Hematopoietic multipotent progenitor cell treated with erythropoietin and hydrocortisone succinate and interleukin-3 and kit ligand, for 4 days (in vitro differentiated cells): ENCODE measurements at regions not wholly inside any gene's neighbourhood (a gene's known extent, or its start where the extent isn't known, plus 50 kb on each side); places are given as distances from the start of the nearest gene placed in this dataset.

Experiments used
- DNase-seq: peaks from one replicate; pipeline ENCODE4 v3.0.0-alpha.2; 2015

DNA sequence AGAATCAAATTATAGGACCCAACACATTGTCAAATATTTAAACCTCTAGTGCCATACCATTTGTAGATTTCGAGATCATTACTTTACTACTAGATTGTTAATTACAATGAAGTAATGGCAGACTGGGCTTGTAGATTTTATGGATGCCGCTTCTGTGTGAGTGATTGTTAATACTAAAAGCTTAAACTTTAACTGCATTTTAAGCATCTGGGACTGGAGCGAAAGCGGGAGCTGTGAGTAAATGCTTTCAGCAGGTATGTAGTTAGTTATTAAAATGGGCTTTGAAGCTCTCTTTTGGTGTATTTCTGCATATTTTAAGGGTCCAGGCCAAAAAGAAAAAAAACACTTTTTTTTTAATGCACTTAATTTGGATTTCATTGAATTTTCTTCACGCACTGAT is 519.3 kb downstream of the MED13L start:
- DNase-seq, result no peak

- no peak for DNase-seq
Observed at GRCh38 chr12:115756804-115757203, 520.7 kb downstream of the MED13L start.

DNA sequence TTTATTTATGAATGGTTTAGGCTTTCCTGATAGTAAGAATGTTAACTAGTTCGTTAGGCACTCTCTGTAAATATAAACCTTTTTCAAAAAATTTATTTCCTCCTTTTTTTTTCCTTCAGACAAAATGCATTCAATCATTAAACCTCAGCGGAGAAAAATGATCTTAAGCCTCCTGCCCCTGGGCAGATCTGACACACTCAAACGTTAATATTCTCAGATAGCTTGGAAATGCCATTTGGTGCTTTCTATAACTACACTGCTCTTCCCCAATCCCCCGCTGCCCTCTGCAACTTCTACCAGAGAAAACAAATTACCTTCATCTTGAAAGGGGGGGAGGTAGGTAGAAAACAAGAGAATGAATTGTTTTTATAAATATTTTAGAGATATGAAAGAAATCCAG is 521.2 kb downstream of the MED13L start:
- DNase-seq, result no peak

DNA sequence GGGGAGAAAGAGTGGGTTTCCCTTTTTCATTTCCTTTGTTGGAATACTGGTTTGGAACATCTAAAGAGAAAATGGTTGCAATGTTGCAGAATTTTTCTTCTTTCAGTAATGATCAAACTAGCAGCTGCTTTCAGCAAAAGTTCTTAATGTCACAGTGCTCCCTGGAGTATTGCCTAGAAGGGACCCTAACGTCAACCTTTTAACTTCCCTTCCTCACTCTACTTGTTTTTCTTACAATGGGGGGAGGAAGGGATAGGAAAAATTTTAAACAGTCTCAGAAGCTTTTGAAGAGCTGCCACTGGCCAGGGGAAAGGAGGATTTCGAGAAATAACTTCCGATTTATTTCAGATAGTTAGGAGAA is 521.8 kb downstream of the MED13L start:
- DNase-seq, result no peak

- no peak for DNase-seq
Observed at GRCh38 chr12:115755061-115755724, 522.3 kb downstream of the MED13L start.

- DNase-seq, result peak; percentile 62
Observed at GRCh38 chr12:115752913-115753726, 524.4 kb downstream of the MED13L start.

DNA sequence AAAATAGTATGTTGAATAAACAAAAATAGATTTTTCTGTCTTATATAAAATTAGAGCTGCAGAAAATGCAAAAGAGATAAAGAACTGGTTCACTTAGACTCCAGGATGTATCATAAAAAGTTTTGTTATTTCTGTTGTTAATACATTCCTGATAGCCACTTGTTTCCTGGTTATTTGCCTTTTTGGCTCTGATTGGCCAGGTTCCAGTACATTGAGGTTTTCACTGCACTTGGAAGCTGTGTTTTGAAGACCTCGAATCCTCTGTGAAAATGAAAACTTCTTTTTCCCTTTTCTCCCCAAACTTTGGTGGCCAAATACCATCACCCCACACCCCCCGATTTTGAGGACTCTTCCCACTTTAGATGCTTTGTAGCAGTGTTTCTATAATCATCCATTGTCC is 525.3 kb downstream of the MED13L start:
- no peak for DNase-seq

- no peak for DNase-seq
Observed at GRCh38 chr12:115750340-115750739, 527.2 kb downstream of the MED13L start.

- no peak for DNase-seq
Observed at GRCh38 chr12:115749071-115749841, 528.2 kb downstream of the MED13L start.

- no peak for DNase-seq
Observed at GRCh38 chr12:115740586-115741155, 536.8 kb downstream of the MED13L start.

- no peak for DNase-seq
Observed at GRCh38 chr12:115737895-115738294, 539.6 kb downstream of the MED13L start.

- DNase-seq, result no peak
Observed at GRCh38 chr12:115736360-115736759, 541.1 kb downstream of the MED13L start.

DNA sequence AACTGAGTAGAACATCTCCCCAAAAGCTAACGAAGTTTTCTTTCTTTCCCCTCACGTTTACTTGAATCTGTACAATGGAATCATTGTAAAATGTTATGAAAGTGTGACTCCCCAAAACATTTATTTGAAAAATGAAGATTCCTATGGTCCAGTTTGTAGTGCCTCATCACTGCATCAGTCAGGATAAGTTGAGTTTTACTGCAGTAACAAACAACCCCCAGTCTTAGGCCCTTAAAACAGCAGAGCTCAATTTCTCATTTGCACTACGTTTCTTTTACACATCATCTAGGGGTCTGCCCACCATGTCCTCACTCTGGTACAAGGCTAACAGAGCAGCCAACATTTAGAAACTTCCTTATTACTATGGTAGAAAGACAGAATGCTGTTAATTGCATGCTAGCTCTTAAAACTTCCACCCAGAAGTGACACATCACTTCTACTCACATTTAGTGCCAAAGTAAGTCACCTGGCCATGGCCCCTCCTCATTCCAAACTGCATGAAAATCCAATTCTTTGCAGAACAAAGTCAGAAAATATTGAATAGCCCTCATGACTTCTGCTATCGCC is 546.4 kb downstream of the MED13L start:
- no peak for DNase-seq

- DNase-seq, result no peak
Observed at GRCh38 chr12:115726691-115727090, 550.8 kb downstream of the MED13L start.

DNA sequence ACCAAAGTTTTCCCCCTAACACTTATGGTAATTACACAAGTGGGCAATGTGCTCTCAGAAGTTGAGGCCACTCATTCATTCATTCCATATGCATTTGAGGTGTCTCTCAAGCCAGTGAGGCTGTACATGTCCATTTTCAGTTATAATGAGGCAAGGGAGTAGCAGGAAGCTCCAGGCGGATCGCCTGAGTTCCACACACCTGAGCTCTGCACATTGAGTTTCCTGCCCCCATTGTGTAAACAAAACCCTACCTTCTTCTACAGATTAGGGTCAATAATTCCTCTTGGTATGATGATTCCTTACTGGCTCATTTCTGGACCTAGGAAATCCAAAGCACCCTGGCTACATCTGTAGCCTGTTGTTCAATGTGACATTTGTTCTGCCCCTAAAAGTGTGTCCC is 555.3 kb downstream of the MED13L start:
- DNase-seq, result no peak

- no peak for DNase-seq
Observed at GRCh38 chr12:115716551-115716950, 560.9 kb downstream of the MED13L start.

GRCh38 chr12:115712676-115713075 is 564.8 kb downstream of the MED13L start:
- DNase-seq, result no peak

DNA sequence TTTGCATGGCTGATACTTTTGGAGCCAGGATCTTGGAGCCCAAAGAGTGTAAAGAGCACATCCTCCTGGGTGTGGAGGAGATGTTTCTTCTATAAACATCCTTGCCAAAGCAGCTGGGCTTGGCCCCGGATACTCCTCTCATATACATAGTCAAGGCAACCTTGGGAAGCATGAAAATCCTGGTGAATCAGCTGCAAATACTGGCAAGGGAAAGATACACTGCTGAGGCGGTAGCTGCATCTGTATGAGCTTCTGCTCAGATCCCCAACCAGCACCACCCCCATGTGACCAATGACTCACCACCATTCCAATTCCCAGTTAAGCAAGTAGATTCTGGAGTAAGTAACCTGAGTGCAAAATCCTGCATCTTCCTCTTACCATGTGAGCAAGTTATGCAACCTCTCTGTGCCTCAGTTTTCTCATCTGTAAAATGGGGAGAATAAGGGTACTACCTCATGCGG is 567.4 kb downstream of the MED13L start:
- DNase-seq, result no peak

DNA sequence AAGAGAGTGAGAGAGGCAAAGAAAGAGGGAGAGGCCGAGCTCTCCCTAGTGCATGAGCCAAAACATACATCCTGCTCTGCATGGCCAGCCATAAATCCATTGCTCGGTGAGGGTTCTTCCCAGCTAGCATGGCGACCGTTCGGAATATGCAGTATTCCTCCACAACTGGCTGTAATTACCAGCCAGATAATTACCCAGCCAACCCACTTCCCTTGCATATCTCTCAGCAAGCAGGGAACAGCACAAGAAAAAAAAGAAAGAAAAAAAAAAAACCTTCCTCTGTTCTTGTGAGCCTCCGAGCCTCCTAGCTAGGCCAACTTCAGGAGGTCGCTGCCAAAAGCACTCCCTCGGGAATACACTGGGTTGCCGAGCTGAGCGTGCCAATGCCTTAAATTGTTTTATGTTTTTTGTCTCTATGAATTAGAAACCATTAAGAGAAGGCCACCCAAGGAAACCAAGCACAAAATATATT is 567.9 kb downstream of the MED13L start:
- no peak for DNase-seq

- DNase-seq, result no peak
Observed at GRCh38 chr12:115708801-115709200, 568.7 kb downstream of the MED13L start.

DNA sequence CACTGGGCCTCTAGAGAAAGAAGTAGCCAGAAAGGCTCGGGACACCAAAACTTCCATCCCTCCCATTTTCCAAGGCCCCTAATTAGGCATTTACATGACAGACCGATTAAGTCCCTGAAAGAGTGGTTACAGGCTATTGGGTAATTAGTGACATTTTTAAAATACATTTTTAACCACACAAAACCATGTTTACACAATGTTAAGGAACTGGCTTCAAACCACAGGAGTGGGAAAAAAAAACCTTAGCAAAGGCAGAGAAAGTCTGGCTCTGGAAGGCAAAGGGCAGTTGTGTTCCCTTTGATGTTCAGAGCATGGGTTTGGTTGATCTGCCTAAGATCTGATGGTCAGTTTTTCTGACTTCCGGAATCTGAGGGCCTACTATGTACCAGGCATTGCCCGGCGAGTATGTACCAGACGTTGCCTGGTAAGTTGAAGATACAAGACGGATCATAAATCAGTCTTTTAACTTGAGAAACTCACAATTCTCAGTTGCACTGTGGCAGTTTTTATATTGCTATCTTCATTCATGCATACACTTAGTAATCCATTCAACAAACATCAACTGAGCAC is 576.5 kb downstream of the MED13L start:
- DNase-seq, result no peak

DNA sequence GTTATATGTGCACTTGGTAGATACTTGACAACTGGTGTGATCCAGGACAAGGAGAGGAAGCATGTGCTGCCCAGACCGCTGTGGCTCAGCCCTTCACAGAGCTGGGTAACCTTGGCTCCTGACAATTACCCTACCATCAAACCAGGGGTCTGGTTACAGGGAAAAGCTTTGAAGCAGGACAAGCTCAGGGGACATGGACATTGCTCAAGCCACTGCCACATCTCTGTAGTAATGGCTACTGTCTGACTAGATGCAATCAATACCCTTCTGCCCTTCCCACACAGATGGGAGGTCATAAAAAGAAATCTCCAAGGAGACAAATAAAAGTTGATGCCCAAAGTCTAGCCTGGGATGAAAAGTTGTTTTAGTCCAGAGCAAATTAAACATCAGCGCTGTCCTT is 577.4 kb downstream of the MED13L start:
- no peak for DNase-seq

DNA sequence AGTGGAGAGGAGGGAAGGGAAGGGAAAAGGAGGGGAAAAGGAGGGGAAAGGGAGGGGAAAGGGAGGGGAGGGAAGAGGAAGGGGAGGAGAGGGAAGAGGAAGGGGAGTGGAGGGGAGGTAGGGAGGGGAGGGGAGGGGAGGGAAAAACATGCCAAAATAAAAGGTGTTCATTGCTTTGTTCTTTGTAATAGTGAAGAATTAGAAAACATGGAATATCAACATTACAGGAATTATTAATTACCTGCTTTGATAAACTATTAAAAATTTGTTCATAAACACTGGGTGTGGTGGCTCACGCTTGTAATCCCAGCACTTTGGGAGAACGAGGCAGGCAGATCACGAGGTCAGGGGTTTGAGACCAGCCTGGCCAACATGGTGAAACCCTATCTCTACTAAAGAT is 579.2 kb downstream of the MED13L start:
- no peak for DNase-seq
